ENCODE measurements at regions not wholly inside any gene's neighbourhood (a gene's known extent, or its start where the extent isn't known, plus 50 kb on each side); places are given as distances from the start of the nearest gene placed in this dataset.

DNA sequence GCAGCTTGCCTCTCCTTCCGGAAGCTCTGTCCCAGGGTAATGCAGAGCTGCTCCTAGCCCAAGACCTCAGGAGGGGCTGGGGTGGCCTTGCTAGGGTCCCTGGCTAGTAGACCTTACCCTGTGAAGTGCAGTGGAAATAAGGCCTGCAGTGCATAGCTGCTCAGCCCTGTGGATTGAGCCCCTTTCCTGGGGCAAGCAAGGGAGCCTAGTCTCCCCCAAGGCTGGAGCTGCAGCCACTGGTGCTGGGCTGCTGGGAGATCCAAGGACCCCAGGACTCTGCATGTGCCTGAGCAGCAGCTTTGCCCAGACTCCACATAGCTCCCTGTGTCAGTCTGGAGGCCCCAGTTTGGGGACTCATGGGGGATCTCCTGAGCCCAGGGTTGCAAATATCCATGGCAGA, 57.9 kb downstream of the FANCF start:
- TF ChIP-seq, protein P1, sequence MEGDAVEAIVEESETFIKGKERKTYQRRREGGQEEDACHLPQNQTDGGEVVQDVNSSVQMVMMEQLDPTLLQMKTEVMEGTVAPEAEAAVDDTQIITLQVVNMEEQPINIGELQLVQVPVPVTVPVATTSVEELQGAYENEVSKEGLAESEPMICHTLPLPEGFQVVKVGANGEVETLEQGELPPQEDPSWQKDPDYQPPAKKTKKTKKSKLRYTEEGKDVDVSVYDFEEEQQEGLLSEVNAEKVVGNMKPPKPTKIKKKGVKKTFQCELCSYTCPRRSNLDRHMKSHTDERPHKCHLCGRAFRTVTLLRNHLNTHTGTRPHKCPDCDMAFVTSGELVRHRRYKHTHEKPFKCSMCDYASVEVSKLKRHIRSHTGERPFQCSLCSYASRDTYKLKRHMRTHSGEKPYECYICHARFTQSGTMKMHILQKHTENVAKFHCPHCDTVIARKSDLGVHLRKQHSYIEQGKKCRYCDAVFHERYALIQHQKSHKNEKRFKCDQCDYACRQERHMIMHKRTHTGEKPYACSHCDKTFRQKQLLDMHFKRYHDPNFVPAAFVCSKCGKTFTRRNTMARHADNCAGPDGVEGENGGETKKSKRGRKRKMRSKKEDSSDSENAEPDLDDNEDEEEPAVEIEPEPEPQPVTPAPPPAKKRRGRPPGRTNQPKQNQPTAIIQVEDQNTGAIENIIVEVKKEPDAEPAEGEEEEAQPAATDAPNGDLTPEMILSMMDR (IDR thresholded peaks at IDR 0.05): no peak
- DNase-seq (ENCODE audit: low spot score): no peak

DNA sequence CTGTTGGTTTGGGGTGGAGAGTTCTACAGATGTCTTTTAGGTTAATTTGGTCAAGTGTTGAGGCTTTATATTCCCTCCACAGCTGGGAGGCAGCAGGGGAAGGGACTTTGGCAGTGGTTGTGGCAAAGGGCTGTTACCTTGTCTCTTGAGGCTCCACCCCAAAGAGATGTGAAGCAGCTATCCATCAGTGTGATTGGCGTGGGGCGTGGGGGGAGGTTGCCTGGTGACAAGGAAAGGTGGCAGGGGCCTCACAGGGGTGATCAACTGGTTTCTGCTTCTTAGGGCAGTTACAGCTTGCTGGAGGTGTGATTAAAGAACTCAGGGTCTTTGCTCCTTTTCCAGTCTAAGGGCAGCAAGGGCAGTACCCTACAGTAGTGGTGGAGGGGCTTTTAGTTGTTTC, 59.3 kb downstream of the FANCF start:
- TF ChIP-seq, protein P1 (IDR thresholded peaks at IDR 0.05): no peak
- DNase-seq (ENCODE audit: low spot score): no peak
- no peak for ATAC-seq (ENCODE audit: low FRiP score)

More for the DNA sequence above, 57.9 kb downstream of the FANCF start:
- no peak for ATAC-seq (ENCODE audit: low FRiP score)

DNA sequence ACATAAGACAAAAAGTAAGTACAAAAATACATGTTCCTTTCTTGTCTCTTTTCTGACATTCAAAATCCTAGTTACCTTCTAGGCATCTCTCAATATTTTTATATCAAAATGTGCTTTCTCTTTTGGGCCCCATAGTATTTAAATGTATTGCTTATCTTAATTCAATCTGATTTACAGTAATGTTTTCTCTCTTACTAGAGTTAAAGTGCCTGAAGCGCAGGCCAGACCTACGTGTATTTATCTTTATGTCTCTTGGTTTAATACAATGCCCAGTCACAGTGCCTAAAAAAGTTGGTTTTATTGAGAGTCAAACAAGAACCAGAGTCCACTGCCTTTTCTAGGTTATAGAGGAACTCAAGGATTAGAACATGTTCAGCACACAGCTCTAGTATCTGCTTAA, 64.3 kb downstream of the FANCF start:
- DNase-seq (ENCODE audit: low spot score) (no peak), ATAC-seq (ENCODE audit: low FRiP score) (no peak)
- TF ChIP-seq, protein P1 (IDR thresholded peaks at IDR 0.05): no peak

DNA sequence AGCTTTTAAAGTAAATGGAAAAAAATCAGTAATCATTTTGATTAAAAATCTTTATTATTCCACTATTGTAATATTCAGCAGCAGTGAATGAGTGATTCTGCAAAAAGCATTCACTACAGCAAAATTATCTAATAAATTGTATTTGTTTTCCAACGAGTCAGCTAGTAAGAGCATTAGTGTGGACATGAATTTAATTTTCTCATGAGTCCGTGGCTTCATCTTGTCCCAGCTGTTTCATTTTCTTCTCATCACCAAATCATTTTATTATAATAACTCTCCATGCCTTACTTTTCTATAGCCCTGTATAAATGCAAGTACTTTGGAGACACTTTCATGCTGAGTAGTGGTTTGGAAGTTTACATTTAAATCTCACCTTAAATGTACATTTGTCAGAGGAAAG, 66.2 kb downstream of the FANCF start:
- ATAC-seq (ENCODE audit: low FRiP score) (no peak), DNase-seq (ENCODE audit: low spot score) (no peak)
- TF ChIP-seq, protein P1 (IDR thresholded peaks at IDR 0.05): no peak

DNA sequence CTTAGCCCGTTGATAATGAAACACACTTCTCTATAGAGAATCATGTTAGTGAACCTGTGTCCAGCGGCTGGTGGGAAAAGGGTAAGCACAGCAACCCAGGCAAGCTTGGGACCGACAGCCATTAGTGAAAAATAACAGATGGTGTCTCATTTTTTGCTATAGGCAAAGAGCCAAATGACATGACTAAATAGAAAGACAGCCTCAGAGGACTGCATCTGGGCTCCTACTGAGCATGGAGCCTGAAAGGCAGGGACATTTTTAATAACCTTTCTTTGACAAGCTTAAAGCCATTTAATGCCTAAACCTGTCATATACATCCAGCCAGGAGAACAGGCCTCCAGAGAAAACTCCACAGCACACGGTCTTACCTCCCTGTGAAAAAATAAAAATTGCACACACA, 67.0 kb downstream of the FANCF start:
- TF ChIP-seq, protein P1 (IDR thresholded peaks at IDR 0.05): no peak
- DNase-seq (ENCODE audit: low spot score): no peak
- ATAC-seq (ENCODE audit: low FRiP score): no peak

DNA sequence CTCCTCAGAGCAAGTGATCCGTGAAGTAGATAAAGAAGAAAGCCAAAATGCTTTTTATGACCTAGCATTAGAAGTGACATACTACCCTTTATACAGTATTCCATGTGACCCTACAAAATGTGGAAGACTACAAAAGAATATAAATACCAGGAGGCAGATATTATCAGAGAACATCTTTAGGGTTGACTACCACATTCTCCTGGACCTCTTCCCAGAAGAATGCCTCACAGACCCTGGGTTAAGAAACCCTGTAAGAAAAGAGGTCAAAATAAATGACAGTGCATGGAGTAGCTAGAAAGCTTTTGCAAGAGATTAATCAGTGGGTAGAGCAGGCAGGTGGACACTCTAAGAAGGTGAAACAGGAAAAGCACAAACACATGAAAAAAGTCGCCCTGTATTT, 69.2 kb downstream of the FANCF start:
- TF ChIP-seq, protein P1 (IDR thresholded peaks at IDR 0.05): no peak
- no peak for DNase-seq (ENCODE audit: low spot score)
- no peak for ATAC-seq (ENCODE audit: low FRiP score)

DNA sequence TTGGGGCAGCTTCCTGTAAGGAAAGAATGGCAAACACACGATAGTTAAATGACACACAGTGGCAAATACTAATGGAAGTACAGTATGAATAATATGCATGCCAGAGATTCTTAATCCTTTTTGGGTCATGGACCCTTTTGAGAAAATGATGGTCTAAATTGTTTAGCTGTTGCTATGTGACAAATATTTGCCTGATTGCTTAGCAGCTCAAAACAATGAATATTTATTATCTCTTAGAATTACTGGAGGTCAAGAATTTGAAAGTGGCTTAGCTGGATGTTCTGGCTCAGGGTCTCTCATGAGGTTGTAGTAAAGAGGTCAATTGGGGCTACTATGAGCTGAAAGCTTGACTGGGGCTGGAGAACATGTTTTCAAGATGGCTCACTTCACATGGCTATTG, 69.7 kb downstream of the FANCF start:
- TF ChIP-seq, protein P1 (IDR thresholded peaks at IDR 0.05): no peak
- ATAC-seq (ENCODE audit: low FRiP score) (no peak), DNase-seq (ENCODE audit: low spot score) (no peak)

Data from omental fat pad (tissue), 3 donors.